ENCODE measurements at regions not wholly inside any gene's neighbourhood (a gene's known extent, or its start where the extent isn't known, plus 50 kb on each side); places are given as distances from the start of the nearest gene placed in this dataset.

GRCh38 chr2:10240161-10240681, 62.5 kb upstream of the HPCAL1 start:
- in situ Hi-C loops (cut with HindIII; ENCODE audit: low sequenced_read_pairs): no loop called here
- no peak for DNase-seq (ENCODE audit: low read depth)
- H3K4me3 ChIP-seq (ENCODE audit: low read depth, low read length): no peak overlapping the region
- TF ChIP-seq CTCF (IDR thresholded peaks at IDR 0.05; ENCODE audit: low read depth, low read length, missing control alignments): no peak

GRCh38 chr2:10240911-10241610, 61.6 kb upstream of the HPCAL1 start:
- DNase-seq (ENCODE audit: low read depth): no peak
- no peak for TF ChIP-seq CTCF (IDR thresholded peaks at IDR 0.05; ENCODE audit: low read depth, low read length, missing control alignments)
- H3K4me3 ChIP-seq (ENCODE audit: low read depth, low read length): no peak overlapping the region
- in situ Hi-C loops (cut with HindIII; ENCODE audit: low sequenced_read_pairs): no loop called here

- in situ Hi-C loops (cut with HindIII; ENCODE audit: low sequenced_read_pairs): no loop called here
- no peak overlapping the region for H3K4me3 ChIP-seq (ENCODE audit: low read depth, low read length)
- TF ChIP-seq CTCF (IDR thresholded peaks at IDR 0.05; ENCODE audit: low read depth, low read length, missing control alignments): no peak
- DNase-seq (ENCODE audit: low read depth): no peak
Measured at GRCh38 chr2:10241641-10242430, 60.9 kb upstream of the HPCAL1 start.

- no peak for DNase-seq (ENCODE audit: low read depth)
- no peak for TF ChIP-seq CTCF (IDR thresholded peaks at IDR 0.05; ENCODE audit: low read depth, low read length, missing control alignments)
- in situ Hi-C loops (cut with HindIII; ENCODE audit: low sequenced_read_pairs): no loop called here
- no peak overlapping the region for H3K4me3 ChIP-seq (ENCODE audit: low read depth, low read length)
Measured at GRCh38 chr2:10242451-10242850, 60.3 kb upstream of the HPCAL1 start.

- in situ Hi-C loops (cut with HindIII; ENCODE audit: low sequenced_read_pairs): no loop called here
- H3K4me3 ChIP-seq (ENCODE audit: low read depth, low read length): no peak overlapping the region
- TF ChIP-seq CTCF (IDR thresholded peaks at IDR 0.05; ENCODE audit: low read depth, low read length, missing control alignments): no peak
- DNase-seq (ENCODE audit: low read depth): no peak
Measured at GRCh38 chr2:10242998-10243925, 59.4 kb upstream of the HPCAL1 start.

GRCh38 chr2:10243926-10244270, 58.8 kb upstream of the HPCAL1 start:
- in situ Hi-C loops (cut with HindIII; ENCODE audit: low sequenced_read_pairs): no loop called here
- no peak for DNase-seq (ENCODE audit: low read depth)
- TF ChIP-seq CTCF (IDR thresholded peaks at IDR 0.05; ENCODE audit: low read depth, low read length, missing control alignments): no peak
- no peak overlapping the region for H3K4me3 ChIP-seq (ENCODE audit: low read depth, low read length)
